ENCODE measurements at regions not wholly inside any gene's neighbourhood (a gene's known extent, or its start where the extent isn't known, plus 50 kb on each side); places are given as distances from the start of the nearest gene placed in this dataset.

- no peak for DNase-seq (ENCODE audit: low read depth)
Measured at GRCh38 chr20:21033817-21034216, 72.3 kb downstream of the LINC00237 start.

- DNase-seq (ENCODE audit: low read depth), result no peak
Measured at GRCh38 chr20:21031666-21032065, 74.5 kb downstream of the LINC00237 start.

GRCh38 chr20:21029341-21029740 lies 76.8 kb downstream of the LINC00237 start:
- DNase-seq (ENCODE audit: low read depth), result no peak

- no peak for DNase-seq (ENCODE audit: low read depth)
Measured at GRCh38 chr20:21028921-21029320, 77.2 kb downstream of the LINC00237 start.

- DNase-seq (ENCODE audit: low read depth), result no peak
Measured at GRCh38 chr20:21028436-21028835, 77.7 kb downstream of the LINC00237 start.

- DNase-seq (ENCODE audit: low read depth), result no peak
Measured at GRCh38 chr20:21027569-21027968, 78.6 kb downstream of the LINC00237 start.

GRCh38 chr20:21026951-21027350 lies 79.2 kb downstream of the LINC00237 start:
- DNase-seq (ENCODE audit: low read depth), result no peak

GRCh38 chr20:21024420-21024819 lies 81.7 kb downstream of the LINC00237 start:
- DNase-seq (ENCODE audit: low read depth), result no peak

GRCh38 chr20:21022925-21023324 lies 83.2 kb downstream of the LINC00237 start:
- DNase-seq (ENCODE audit: low read depth), result no peak

GRCh38 chr20:21021472-21021790 lies 84.7 kb downstream of the LINC00237 start:
- DNase-seq (ENCODE audit: low read depth), result no peak

GRCh38 chr20:21020659-21021471 lies 85.3 kb downstream of the LINC00237 start:
- no peak for DNase-seq (ENCODE audit: low read depth)

- no peak for DNase-seq (ENCODE audit: low read depth)
Measured at GRCh38 chr20:21019814-21020658, 86.1 kb downstream of the LINC00237 start.

GRCh38 chr20:21019468-21019813 lies 86.7 kb downstream of the LINC00237 start:
- DNase-seq (ENCODE audit: low read depth), result no peak

GRCh38 chr20:21018576-21018975 lies 87.6 kb downstream of the LINC00237 start:
- no peak for DNase-seq (ENCODE audit: low read depth)

- no peak for DNase-seq (ENCODE audit: low read depth)
Measured at GRCh38 chr20:21017528-21018085, 88.6 kb downstream of the LINC00237 start.

- no peak for DNase-seq (ENCODE audit: low read depth)
Measured at GRCh38 chr20:21016751-21017150, 89.4 kb downstream of the LINC00237 start.

GRCh38 chr20:21014528-21014927 lies 91.6 kb downstream of the LINC00237 start:
- no peak for DNase-seq (ENCODE audit: low read depth)

- DNase-seq (ENCODE audit: low read depth), result no peak
Measured at GRCh38 chr20:21008951-21009350, 97.2 kb downstream of the LINC00237 start.

GRCh38 chr20:21006611-21007010 lies 99.5 kb downstream of the LINC00237 start:
- no peak for DNase-seq (ENCODE audit: low read depth)

GRCh38 chr20:21004386-21005076 lies 101.6 kb downstream of the LINC00237 start:
- DNase-seq (ENCODE audit: low read depth), result no peak

- no peak for DNase-seq (ENCODE audit: low read depth)
Measured at GRCh38 chr20:21003902-21004301, 102.3 kb downstream of the LINC00237 start.

GRCh38 chr20:21002486-21002885 lies 103.7 kb downstream of the LINC00237 start:
- DNase-seq (ENCODE audit: low read depth), result no peak
